H1 (cell line): ENCODE measurements at regions not wholly inside any gene's neighbourhood (a gene's known extent, or its start where the extent isn't known, plus 50 kb on each side); places are given as distances from the start of the nearest gene placed in this dataset.

Experiments used
- HDAC6 ChIP-seq: IDR thresholded peaks from one replicate; pipeline ENCODE4 v1.7.1; 2012; ENCODE audit warnings: low read depth, mild to moderate bottlenecking, inconsistent platforms, low read length, moderate library complexity
- NANOG ChIP-seq: IDR thresholded peaks from 2 replicates; pipeline ENCODE4 v1.6.1; 2011; ENCODE audit warnings: low read length, low read depth, mild to moderate bottlenecking, inconsistent platforms; ENCODE audit not compliant: insufficient read depth, poor library complexity, severe bottlenecking

GRCh38 chr6:50959081-50959641 is 140.5 kb downstream of the TFAP2B start (continued):
- no peak for TF ChIP-seq HDAC6
- TF ChIP-seq NANOG: no peak
